ENCODE measurements at regions not wholly inside any gene's neighbourhood (a gene's known extent, or its start where the extent isn't known, plus 50 kb on each side); places are given as distances from the start of the nearest gene placed in this dataset.

DNA sequence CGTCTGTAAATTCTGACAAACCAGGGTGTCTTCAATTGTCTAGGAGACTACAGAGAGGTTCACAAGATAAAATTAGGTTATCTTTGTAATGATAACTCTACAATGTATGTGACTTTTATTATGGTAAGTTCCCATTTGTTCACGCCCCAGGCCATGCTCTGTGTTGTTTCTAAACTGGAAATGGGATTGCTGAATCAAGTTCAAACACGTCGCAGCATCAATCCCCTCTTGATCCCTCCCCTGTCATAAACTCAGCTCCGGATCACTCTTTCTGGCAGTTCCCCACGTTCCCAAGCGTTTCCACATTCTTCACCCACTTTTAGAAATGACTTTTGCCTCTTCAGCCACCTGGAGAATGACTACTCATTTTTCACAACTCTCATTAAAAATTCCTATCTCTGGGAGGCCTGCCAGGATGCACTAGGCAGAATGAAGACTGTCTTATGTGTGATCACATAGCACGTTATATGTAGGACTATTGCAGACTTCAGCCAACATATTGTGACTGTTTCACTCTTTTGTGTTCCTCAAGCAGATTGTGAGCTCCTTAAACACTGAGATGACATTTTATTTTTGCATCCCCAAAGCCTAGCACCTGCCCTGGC is 1124.2 kb upstream of the WWC1 start (continued):
- TF ChIP-seq ELF4 (CRISPR knock-in tag; IDR thresholded peaks at IDR 0.05; ENCODE audit: low read depth) (no peak), ZMAT4 (CRISPR knock-in tag; IDR thresholded peaks at IDR 0.05) (no peak), MYBL2 (CRISPR knock-in tag; IDR thresholded peaks at IDR 0.05) (no peak), GTF2I (CRISPR knock-in tag; conservative IDR thresholded peaks at IDR 0.05) (no peak)
- TF ChIP-seq, protein P1, sequence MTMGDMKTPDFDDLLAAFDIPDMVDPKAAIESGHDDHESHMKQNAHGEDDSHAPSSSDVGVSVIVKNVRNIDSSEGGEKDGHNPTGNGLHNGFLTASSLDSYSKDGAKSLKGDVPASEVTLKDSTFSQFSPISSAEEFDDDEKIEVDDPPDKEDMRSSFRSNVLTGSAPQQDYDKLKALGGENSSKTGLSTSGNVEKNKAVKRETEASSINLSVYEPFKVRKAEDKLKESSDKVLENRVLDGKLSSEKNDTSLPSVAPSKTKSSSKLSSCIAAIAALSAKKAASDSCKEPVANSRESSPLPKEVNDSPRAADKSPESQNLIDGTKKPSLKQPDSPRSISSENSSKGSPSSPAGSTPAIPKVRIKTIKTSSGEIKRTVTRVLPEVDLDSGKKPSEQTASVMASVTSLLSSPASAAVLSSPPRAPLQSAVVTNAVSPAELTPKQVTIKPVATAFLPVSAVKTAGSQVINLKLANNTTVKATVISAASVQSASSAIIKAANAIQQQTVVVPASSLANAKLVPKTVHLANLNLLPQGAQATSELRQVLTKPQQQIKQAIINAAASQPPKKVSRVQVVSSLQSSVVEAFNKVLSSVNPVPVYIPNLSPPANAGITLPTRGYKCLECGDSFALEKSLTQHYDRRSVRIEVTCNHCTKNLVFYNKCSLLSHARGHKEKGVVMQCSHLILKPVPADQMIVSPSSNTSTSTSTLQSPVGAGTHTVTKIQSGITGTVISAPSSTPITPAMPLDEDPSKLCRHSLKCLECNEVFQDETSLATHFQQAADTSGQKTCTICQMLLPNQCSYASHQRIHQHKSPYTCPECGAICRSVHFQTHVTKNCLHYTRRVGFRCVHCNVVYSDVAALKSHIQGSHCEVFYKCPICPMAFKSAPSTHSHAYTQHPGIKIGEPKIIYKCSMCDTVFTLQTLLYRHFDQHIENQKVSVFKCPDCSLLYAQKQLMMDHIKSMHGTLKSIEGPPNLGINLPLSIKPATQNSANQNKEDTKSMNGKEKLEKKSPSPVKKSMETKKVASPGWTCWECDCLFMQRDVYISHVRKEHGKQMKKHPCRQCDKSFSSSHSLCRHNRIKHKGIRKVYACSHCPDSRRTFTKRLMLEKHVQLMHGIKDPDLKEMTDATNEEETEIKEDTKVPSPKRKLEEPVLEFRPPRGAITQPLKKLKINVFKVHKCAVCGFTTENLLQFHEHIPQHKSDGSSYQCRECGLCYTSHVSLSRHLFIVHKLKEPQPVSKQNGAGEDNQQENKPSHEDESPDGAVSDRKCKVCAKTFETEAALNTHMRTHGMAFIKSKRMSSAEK (CRISPR knock-in tag; IDR thresholded peaks at IDR 0.05; ENCODE audit: borderline replicate concordance): no peak

DNA sequence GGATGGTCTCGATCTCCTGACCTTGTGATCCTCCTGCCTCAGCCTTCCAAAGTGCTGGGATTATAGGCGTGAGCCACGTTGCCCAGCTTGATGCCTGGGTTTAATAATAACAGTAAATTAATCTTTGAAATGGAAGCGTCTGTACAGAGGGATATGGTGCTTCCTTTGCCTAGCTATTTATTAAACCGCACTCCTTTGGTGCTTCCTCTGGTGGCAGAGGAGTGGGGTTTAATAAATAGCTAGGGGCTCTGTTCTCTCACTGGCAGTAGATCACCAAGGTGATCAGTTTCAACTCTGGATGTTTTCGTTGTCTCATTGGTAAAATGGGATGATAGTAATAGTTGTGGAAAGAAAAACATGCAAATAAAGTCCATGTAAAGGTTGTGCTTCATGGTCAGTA is 1122.5 kb upstream of the WWC1 start:
- Mint-ChIP-seq H3K9me3 (no peaks in the 10 kb centered on the region), H3K27me3 (ENCODE audit: low read depth) (no peaks in the 10 kb centered on the region), H3K36me3 (no peaks in the 10 kb centered on the region), H3K4me1 (peaks cover 31% of the 10 kb centered on the region), H3K27ac (no peak overlapping the region), H3K4me3 (no peak overlapping the region)
- ChIA-PET CTCF (no interaction called here), POLR2A (no interaction called here)
- no peak for DNase-seq (ENCODE audit: low spot score)
- ATAC-seq: no peak
- TF ChIP-seq ETV6 (CRISPR knock-in tag; IDR thresholded peaks at IDR 0.05) (no peak), EMX1 (CRISPR knock-in tag; IDR thresholded peaks at IDR 0.05) (no peak), ZMAT4 (CRISPR knock-in tag; IDR thresholded peaks at IDR 0.05) (no peak), NR1H2 (CRISPR knock-in tag; IDR thresholded peaks at IDR 0.05) (no peak), USF1 (CRISPR knock-in tag; IDR thresholded peaks at IDR 0.05) (no peak), IRF2 (CRISPR knock-in tag; IDR thresholded peaks at IDR 0.05; ENCODE audit: borderline replicate concordance, low read depth) (no peak), ZNF232 (CRISPR knock-in tag; IDR thresholded peaks at IDR 0.05) (no peak), ZNF317 (CRISPR knock-in tag; IDR thresholded peaks at IDR 0.05; ENCODE audit: borderline replicate concordance, low read depth) (no peak), KAT7 (CRISPR knock-in tag; IDR thresholded peaks at IDR 0.05; ENCODE audit: borderline replicate concordance) (no peak)
- TF ChIP-seq, protein P2, sequence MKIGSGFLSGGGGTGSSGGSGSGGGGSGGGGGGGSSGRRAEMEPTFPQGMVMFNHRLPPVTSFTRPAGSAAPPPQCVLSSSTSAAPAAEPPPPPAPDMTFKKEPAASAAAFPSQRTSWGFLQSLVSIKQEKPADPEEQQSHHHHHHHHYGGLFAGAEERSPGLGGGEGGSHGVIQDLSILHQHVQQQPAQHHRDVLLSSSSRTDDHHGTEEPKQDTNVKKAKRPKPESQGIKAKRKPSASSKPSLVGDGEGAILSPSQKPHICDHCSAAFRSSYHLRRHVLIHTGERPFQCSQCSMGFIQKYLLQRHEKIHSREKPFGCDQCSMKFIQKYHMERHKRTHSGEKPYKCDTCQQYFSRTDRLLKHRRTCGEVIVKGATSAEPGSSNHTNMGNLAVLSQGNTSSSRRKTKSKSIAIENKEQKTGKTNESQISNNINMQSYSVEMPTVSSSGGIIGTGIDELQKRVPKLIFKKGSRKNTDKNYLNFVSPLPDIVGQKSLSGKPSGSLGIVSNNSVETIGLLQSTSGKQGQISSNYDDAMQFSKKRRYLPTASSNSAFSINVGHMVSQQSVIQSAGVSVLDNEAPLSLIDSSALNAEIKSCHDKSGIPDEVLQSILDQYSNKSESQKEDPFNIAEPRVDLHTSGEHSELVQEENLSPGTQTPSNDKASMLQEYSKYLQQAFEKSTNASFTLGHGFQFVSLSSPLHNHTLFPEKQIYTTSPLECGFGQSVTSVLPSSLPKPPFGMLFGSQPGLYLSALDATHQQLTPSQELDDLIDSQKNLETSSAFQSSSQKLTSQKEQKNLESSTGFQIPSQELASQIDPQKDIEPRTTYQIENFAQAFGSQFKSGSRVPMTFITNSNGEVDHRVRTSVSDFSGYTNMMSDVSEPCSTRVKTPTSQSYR (CRISPR knock-in tag; IDR thresholded peaks at IDR 0.05): no peak
- TF ChIP-seq, protein P3, sequence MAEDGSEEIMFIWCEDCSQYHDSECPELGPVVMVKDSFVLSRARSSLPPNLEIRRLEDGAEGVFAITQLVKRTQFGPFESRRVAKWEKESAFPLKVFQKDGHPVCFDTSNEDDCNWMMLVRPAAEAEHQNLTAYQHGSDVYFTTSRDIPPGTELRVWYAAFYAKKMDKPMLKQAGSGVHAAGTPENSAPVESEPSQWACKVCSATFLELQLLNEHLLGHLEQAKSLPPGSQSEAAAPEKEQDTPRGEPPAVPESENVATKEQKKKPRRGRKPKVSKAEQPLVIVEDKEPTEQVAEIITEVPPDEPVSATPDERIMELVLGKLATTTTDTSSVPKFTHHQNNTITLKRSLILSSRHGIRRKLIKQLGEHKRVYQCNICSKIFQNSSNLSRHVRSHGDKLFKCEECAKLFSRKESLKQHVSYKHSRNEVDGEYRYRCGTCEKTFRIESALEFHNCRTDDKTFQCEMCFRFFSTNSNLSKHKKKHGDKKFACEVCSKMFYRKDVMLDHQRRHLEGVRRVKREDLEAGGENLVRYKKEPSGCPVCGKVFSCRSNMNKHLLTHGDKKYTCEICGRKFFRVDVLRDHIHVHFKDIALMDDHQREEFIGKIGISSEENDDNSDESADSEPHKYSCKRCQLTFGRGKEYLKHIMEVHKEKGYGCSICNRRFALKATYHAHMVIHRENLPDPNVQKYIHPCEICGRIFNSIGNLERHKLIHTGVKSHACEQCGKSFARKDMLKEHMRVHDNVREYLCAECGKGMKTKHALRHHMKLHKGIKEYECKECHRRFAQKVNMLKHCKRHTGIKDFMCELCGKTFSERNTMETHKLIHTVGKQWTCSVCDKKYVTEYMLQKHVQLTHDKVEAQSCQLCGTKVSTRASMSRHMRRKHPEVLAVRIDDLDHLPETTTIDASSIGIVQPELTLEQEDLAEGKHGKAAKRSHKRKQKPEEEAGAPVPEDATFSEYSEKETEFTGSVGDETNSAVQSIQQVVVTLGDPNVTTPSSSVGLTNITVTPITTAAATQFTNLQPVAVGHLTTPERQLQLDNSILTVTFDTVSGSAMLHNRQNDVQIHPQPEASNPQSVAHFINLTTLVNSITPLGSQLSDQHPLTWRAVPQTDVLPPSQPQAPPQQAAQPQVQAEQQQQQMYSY (CRISPR knock-in tag; IDR thresholded peaks at IDR 0.05): no peak
- TF ChIP-seq, protein P4, sequence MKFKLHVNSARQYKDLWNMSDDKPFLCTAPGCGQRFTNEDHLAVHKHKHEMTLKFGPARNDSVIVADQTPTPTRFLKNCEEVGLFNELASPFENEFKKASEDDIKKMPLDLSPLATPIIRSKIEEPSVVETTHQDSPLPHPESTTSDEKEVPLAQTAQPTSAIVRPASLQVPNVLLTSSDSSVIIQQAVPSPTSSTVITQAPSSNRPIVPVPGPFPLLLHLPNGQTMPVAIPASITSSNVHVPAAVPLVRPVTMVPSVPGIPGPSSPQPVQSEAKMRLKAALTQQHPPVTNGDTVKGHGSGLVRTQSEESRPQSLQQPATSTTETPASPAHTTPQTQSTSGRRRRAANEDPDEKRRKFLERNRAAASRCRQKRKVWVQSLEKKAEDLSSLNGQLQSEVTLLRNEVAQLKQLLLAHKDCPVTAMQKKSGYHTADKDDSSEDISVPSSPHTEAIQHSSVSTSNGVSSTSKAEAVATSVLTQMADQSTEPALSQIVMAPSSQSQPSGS (CRISPR knock-in tag; IDR thresholded peaks at IDR 0.05; ENCODE audit: borderline replicate concordance, low read depth): no peak
- TF ChIP-seq, protein P5, sequence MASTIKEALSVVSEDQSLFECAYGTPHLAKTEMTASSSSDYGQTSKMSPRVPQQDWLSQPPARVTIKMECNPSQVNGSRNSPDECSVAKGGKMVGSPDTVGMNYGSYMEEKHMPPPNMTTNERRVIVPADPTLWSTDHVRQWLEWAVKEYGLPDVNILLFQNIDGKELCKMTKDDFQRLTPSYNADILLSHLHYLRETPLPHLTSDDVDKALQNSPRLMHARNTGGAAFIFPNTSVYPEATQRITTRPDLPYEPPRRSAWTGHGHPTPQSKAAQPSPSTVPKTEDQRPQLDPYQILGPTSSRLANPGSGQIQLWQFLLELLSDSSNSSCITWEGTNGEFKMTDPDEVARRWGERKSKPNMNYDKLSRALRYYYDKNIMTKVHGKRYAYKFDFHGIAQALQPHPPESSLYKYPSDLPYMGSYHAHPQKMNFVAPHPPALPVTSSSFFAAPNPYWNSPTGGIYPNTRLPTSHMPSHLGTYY (CRISPR knock-in tag; IDR thresholded peaks at IDR 0.05): no peak
- TF ChIP-seq, protein P6, sequence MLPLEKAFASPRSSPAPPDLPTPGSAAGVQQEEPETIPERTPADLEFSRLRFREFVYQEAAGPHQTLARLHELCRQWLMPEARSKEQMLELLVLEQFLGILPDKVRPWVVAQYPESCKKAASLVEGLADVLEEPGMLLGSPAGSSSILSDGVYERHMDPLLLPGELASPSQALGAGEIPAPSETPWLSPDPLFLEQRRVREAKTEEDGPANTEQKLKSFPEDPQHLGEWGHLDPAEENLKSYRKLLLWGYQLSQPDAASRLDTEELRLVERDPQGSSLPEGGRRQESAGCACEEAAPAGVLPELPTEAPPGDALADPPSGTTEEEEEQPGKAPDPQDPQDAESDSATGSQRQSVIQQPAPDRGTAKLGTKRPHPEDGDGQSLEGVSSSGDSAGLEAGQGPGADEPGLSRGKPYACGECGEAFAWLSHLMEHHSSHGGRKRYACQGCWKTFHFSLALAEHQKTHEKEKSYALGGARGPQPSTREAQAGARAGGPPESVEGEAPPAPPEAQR (CRISPR knock-in tag; IDR thresholded peaks at IDR 0.05): no peak
